Keratinocyte (primary cell): ENCODE measurements at regions not wholly inside any gene's neighbourhood (a gene's known extent, or its start where the extent isn't known, plus 50 kb on each side); places are given as distances from the start of the nearest gene placed in this dataset.
"Not testable (repeated sequence)": the region's sequence is repeated elsewhere in the genome, so short reads cannot be mapped to it uniquely, and the experiment has no call there.

Experiments used
- DNase-seq: peaks from one replicate; pipeline ENCODE4 v3.0.0-alpha.2; 2011; ENCODE audit warnings: low read depth, missing footprints, low spot score
- FAIRE-seq: peaks from 2 replicates; lab custom pipeline; 2011; peaks lifted over from hg19 to GRCh38; lab: Jason Lieb, UNC
- H2AFZ ChIP-seq: 2 replicates; pipeline ENCODE4 v1.6.0; 2012; ENCODE audit warnings: low read length, control low read depth, inconsistent platforms; ENCODE audit not compliant: control insufficient read depth
- H3K27ac ChIP-seq: 2 replicates; pipeline ENCODE4 v1.5.1; 2011; ENCODE audit warnings: low read length; ENCODE audit not compliant: control insufficient read depth, insufficient read depth
- H3K27me3 ChIP-seq: 3 replicates; pipeline ENCODE4 v1.6.0; 2011; ENCODE audit warnings: low read length; ENCODE audit not compliant: control insufficient read depth, insufficient read depth; ENCODE audit errors: extremely low read depth
- H3K36me3 ChIP-seq, 2 experiments: 2 replicates in 1 of 2; 3 replicates in 1 of 2; pipeline ENCODE4 v1.5.1; 2011; ENCODE audit warnings: low read length in 2 of 2, mild to moderate bottlenecking in 1 of 2; ENCODE audit not compliant: control insufficient read depth in 2 of 2, insufficient read depth in 2 of 2; ENCODE audit errors: extremely low read depth in 1 of 2
- H3K4me1 ChIP-seq: 3 replicates; pipeline ENCODE4 v1.5.1; 2011; ENCODE audit warnings: low read length; ENCODE audit not compliant: control insufficient read depth, insufficient read depth; ENCODE audit errors: extremely low read depth
- H3K4me2 ChIP-seq: 3 replicates; pipeline ENCODE4 v1.6.0; 2011; ENCODE audit warnings: low read depth, low read length; ENCODE audit not compliant: control insufficient read depth, insufficient read depth; ENCODE audit errors: extremely low read depth
- H3K4me3 ChIP-seq, 3 experiments: fragments of 200-600 bp in 1 of 3; sonication (generic) in 1 of 3; 2 replicates in 2 of 3; 3 replicates in 1 of 3; pipeline ENCODE4 v1.5.1; 2011 to 2016; ENCODE audit warnings: low read length in 3 of 3, mild to moderate bottlenecking in 3 of 3, control low read depth in 2 of 3, inconsistent platforms in 1 of 3, low read depth in 1 of 3, mixed read lengths in 1 of 3, mixed run types in 1 of 3, moderate library complexity in 1 of 3; ENCODE audit not compliant: control insufficient read depth in 2 of 3, insufficient read depth in 2 of 3; ENCODE audit errors: extremely low read depth in 1 of 3
- H3K79me2 ChIP-seq: 2 replicates; pipeline ENCODE4 v1.6.0; 2012; ENCODE audit warnings: low read length; ENCODE audit not compliant: control insufficient read depth, insufficient read depth
- H3K9ac ChIP-seq: 3 replicates; pipeline ENCODE4 v1.6.0; 2011; ENCODE audit warnings: low read length; ENCODE audit not compliant: control insufficient read depth, insufficient read depth; ENCODE audit errors: extremely low read depth
- H3K9me1 ChIP-seq: 3 replicates; pipeline ENCODE4 v1.6.0; 2011; ENCODE audit warnings: low read length; ENCODE audit not compliant: control insufficient read depth, insufficient read depth; ENCODE audit errors: extremely low read depth
- H3K9me3 ChIP-seq: 2 replicates; pipeline ENCODE4 v1.5.1; 2012; ENCODE audit warnings: low read depth, low read length; ENCODE audit not compliant: control insufficient read depth
- H4K20me1 ChIP-seq: 3 replicates; pipeline ENCODE4 v1.6.0; 2011; ENCODE audit warnings: low read length; ENCODE audit not compliant: control insufficient read depth, insufficient read depth; ENCODE audit errors: extremely low read depth
- dilution Hi-C: fragments of 300-500 bp; cut with MboI; formaldehyde crosslinking; loops from one replicate; pipeline ENCODE4 v1.7.0; 2020; ENCODE audit warnings: low sequenced_read_pairs; ENCODE audit not compliant: extremely low pct_ligation_motif_present

DNA sequence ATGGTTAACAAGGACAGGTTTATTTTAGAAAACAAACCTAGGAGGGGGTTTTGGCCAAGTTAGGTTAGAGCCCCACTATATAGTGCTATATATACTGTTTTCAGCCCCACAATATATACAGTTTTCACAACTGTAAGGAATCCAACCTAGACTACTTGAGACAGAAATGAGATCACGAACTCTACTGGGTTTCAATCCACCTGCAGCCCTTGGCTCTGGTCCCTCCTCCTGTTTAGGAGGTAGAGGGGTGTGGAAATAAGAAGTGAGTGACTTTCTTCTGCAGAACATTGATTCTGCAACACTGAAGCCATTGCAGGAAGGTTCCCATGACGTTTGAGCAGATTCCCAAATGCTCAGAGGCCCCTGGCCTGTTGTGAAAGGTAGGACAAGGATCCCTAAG, 63.7 kb upstream of the MTLN start:
- FAIRE-seq, H3K27ac ChIP-seq, H3K79me2 ChIP-seq, H3K9me3 ChIP-seq, H3K9me1 ChIP-seq, DNase-seq, H4K20me1 ChIP-seq, H3K27me3 ChIP-seq, H3K4me1 ChIP-seq, H3K9ac ChIP-seq, H2AFZ ChIP-seq, H3K36me3 ChIP-seq, dilution Hi-C loops, H3K4me2 ChIP-seq, H3K4me3 ChIP-seq: not testable (repeated sequence)

DNA sequence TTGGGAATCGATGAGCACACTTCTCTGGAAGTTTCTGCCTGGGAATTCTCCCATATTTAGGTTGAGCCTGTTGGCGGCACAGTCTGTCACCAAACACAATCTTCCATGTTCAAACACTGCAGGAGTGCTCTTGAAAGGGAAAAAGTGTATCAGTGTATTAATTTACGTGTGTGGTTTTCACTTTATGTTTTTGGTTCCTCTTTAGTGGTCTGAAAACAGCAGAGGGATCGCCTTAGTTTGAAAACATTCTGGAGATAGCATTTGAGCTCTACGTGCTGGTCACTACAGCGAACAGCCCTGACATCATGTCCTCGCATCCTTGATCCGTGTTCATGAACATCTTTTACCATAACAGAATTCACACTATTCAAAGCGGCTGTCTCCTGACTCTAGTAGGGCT, 57.3 kb upstream of the MTLN start:
- H3K27me3 ChIP-seq, H3K9me3 ChIP-seq, H3K79me2 ChIP-seq, H3K27ac ChIP-seq, FAIRE-seq, H3K4me2 ChIP-seq, H3K4me1 ChIP-seq, H4K20me1 ChIP-seq, H3K4me3 ChIP-seq, H3K9me1 ChIP-seq, H3K36me3 ChIP-seq, H3K9ac ChIP-seq, dilution Hi-C loops, H2AFZ ChIP-seq, DNase-seq: not testable (repeated sequence)

DNA sequence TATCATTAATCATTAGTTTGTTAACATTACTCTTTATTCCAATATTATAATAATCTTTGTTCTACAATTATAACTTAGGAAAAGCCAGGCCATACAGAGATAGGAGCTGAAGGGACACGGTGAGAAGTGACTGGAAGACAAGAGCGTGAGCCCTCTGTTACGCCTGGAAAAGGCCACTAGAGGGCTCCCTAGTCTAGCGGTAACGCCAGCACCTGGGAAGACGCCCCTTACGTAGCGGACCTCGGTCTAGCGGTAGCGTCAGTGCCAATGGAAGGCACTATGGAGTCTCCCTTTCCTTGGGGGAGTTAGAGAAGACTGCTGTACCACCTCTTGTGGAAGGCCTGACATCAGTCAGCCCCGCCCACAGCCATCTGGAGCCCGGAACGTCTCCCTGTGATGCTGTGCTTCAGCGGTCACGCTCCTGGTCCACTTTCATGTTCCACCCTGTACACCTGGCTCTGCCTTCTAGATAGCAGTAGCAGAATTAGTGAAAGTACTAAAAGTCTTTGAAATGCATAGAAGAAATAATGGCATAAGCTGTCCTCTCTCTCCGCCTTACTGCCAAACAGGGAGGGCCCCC, 55.6 kb upstream of the MTLN start:
- H3K4me2 ChIP-seq, dilution Hi-C loops, H3K4me1 ChIP-seq, H3K36me3 ChIP-seq, H3K27ac ChIP-seq, H3K4me3 ChIP-seq, H4K20me1 ChIP-seq, H3K9ac ChIP-seq, H3K79me2 ChIP-seq, H3K9me1 ChIP-seq, H2AFZ ChIP-seq, DNase-seq, H3K27me3 ChIP-seq, H3K9me3 ChIP-seq, FAIRE-seq: not testable (repeated sequence)

DNA sequence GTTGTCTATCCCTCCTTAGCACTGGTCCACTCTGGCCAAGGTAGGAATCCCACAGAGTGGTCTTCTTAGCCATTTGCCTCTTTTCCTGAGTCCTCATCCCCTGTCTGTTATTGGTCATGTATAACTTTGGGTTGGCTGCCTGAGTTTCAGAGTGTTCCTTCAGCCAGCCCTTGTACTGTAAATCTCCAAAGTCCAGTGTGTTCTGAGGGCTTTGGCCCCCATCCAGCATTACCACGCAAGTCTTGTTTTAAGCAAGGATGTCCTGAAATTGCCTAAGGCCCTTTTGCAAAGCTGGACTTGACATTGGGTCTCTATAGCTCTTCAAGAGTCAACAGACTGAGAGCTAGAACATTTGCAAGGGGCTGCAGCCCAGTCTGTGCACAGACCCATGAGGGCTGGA, 52.5 kb upstream of the MTLN start:
- H3K36me3 ChIP-seq, H2AFZ ChIP-seq, H4K20me1 ChIP-seq, FAIRE-seq, H3K9me1 ChIP-seq, DNase-seq, H3K4me1 ChIP-seq, dilution Hi-C loops, H3K9ac ChIP-seq, H3K27ac ChIP-seq, H3K4me2 ChIP-seq, H3K27me3 ChIP-seq, H3K4me3 ChIP-seq, H3K9me3 ChIP-seq, H3K79me2 ChIP-seq: not testable (repeated sequence)

DNA sequence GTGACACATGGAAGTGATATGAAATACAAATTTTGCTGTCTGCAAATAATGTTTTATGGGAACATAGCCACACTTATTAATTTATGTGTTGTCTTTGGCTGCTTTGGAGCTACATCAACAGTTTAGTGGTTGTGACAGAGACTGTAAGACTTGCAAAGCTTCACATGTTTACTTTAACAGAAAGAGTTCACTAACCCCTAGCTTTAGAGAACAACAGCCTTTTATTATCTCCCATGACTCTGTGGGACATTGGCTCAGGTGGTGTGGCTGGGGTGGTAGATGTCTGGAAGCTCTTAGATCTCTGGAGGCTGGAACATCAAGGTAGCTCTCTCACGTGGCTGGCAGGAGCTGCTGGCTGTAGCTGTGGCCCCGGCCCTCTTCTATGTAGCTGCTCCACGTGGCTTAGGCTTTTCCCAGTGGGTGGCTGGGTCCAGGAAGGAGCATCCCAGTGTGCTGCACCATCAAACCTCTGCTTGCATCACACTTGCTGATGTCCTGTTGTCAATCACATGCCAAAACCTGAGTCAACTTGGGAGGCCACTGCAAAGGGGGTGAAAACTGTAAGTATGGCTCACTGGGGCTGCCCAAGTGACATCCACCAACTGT, 51.8 kb upstream of the MTLN start:
- dilution Hi-C loops, H2AFZ ChIP-seq, H3K27ac ChIP-seq, H3K36me3 ChIP-seq, H4K20me1 ChIP-seq, H3K9ac ChIP-seq, FAIRE-seq, H3K4me3 ChIP-seq, H3K4me2 ChIP-seq, DNase-seq, H3K79me2 ChIP-seq, H3K9me3 ChIP-seq, H3K4me1 ChIP-seq, H3K27me3 ChIP-seq, H3K9me1 ChIP-seq: not testable (repeated sequence)
